CD14-positive monocyte (primary cell): ENCODE measurements at regions not wholly inside any gene's neighbourhood (a gene's known extent, or its start where the extent isn't known, plus 50 kb on each side); places are given as distances from the start of the nearest gene placed in this dataset.

Experiments used
- DNase-seq, 3 donors: peaks; one replicate each; pipeline ENCODE4 v3.0.0-alpha.2; 2011 to 2022
- H2AFZ ChIP-seq: 2 replicates; pipeline ENCODE4 v1.6.0; 2012; ENCODE audit warnings: mild to moderate bottlenecking, low read depth, low read length, inconsistent platforms; ENCODE audit not compliant: insufficient read depth, poor library complexity, severe bottlenecking
- H3K27ac ChIP-seq, 2 donors: 1 replicate in 1 of 2; 2 replicates in 1 of 2; pipeline ENCODE4 v1.5.1; 2012 to 2013; ENCODE audit warnings: low read length in 2 of 2, control low read depth in 1 of 2, inconsistent platforms in 1 of 2, low read depth in 1 of 2, mild to moderate bottlenecking in 1 of 2
- H3K27me3 ChIP-seq, 2 donors: one replicate each; pipeline versions ENCODE4 v1.6.0 to v1.6.1; 2011 to 2013; ENCODE audit warnings: low read length in 2 of 2; ENCODE audit not compliant: control insufficient read depth in 2 of 2, insufficient read depth in 2 of 2
- H3K36me3 ChIP-seq, 2 donors: replicated peaks in 1 of 2; 1 replicate in 1 of 2; 2 replicates in 1 of 2; pipeline versions ENCODE4 v1.5.1 to v1.6.1; 2012 to 2013; ENCODE audit warnings: low read length in 2 of 2, control low read depth in 1 of 2, inconsistent platforms in 1 of 2, mild to moderate bottlenecking in 1 of 2; ENCODE audit not compliant: insufficient read depth in 2 of 2, control insufficient read depth in 1 of 2
- H3K4me1 ChIP-seq, 2 donors: 1 replicate in 1 of 2; 2 replicates in 1 of 2; pipeline versions ENCODE4 v1.5.1 to v1.6.1; 2012 to 2013; ENCODE audit warnings: low read length in 2 of 2, control low read depth in 1 of 2, inconsistent platforms in 1 of 2, mild to moderate bottlenecking in 1 of 2, moderate library complexity in 1 of 2; ENCODE audit not compliant: insufficient read depth in 2 of 2, control insufficient read depth in 1 of 2
- H3K4me2 ChIP-seq: replicated peaks from 2 replicates; pipeline ENCODE3; 2012; ENCODE audit warnings: low read length, moderate library complexity, mild to moderate bottlenecking; ENCODE audit not compliant: poor library complexity, severe bottlenecking; ENCODE audit errors: extremely low read depth
- H3K4me3 ChIP-seq, 3 experiments: fragments of 200-600 bp in 1 of 3; sonication (generic) in 1 of 3; replicated peaks in 1 of 3; 1 replicate in 2 of 3; 2 replicates in 1 of 3; pipeline ENCODE4 v1.5.1; 2011 to 2013; ENCODE audit warnings: low read length in 3 of 3, mild to moderate bottlenecking in 3 of 3, control low read depth in 2 of 3, low read depth in 2 of 3, inconsistent platforms in 1 of 3, moderate library complexity in 1 of 3
- H3K79me2 ChIP-seq: 2 replicates; pipeline ENCODE4 v1.6.0; 2012; ENCODE audit warnings: mild to moderate bottlenecking, control low read depth, inconsistent platforms, low read length, moderate library complexity; ENCODE audit not compliant: insufficient read depth
- H3K9ac ChIP-seq: 2 replicates; pipeline ENCODE4 v1.6.0; 2017; ENCODE audit warnings: low read length, mild to moderate bottlenecking; ENCODE audit not compliant: insufficient read depth, poor library complexity, severe bottlenecking
- H3K9me3 ChIP-seq, 2 donors: replicated peaks in 1 of 2; 1 replicate in 1 of 2; 2 replicates in 1 of 2; pipeline versions ENCODE4 v1.5.1 to v1.6.1; 2012 to 2013; ENCODE audit warnings: low read length in 2 of 2, control low read depth in 1 of 2; ENCODE audit not compliant: control insufficient read depth in 1 of 2, insufficient read depth in 1 of 2
- H4K20me1 ChIP-seq: 2 replicates; pipeline ENCODE4 v1.6.0; 2012; ENCODE audit warnings: mild to moderate bottlenecking, low read length, control low read depth, moderate library complexity; ENCODE audit not compliant: insufficient read depth
- H3K27ac Mint-ChIP-seq, 7 donors: one replicate each; pipeline ENCODE4 v1.8.0; 2020; ENCODE audit warnings: mild to moderate bottlenecking in 7 of 7, mixed read lengths in 7 of 7, moderate library complexity in 6 of 7, inconsistent platforms in 2 of 7
- H3K27me3 Mint-ChIP-seq, 3 donors: one replicate each; pipeline ENCODE4 v1.8.0; 2021 to 2022; ENCODE audit warnings: low read depth in 3 of 3, mild to moderate bottlenecking in 3 of 3, mixed read lengths in 3 of 3, moderate library complexity in 3 of 3, inconsistent platforms in 1 of 3
- H3K36me3 Mint-ChIP-seq, 2 donors: one replicate each; pipeline ENCODE4 v1.8.0; 2020; ENCODE audit warnings: mixed read lengths in 2 of 2, inconsistent platforms in 1 of 2, mild to moderate bottlenecking in 1 of 2
- H3K4me1 Mint-ChIP-seq: one replicate; pipeline ENCODE4 v1.8.0; 2020; ENCODE audit warnings: mild to moderate bottlenecking, mixed read lengths
- H3K4me3 Mint-ChIP-seq, 2 donors: one replicate each; pipeline ENCODE4 v1.8.0; 2020; ENCODE audit warnings: mild to moderate bottlenecking in 2 of 2, mixed read lengths in 2 of 2, moderate library complexity in 1 of 2
- H3K9me3 Mint-ChIP-seq, 7 donors: one replicate each; pipeline ENCODE4 v1.8.0; 2020 to 2022; ENCODE audit warnings: mixed read lengths in 7 of 7, mild to moderate bottlenecking in 6 of 7, moderate library complexity in 6 of 7, inconsistent platforms in 2 of 7
- CTCF ChIP-seq: fragments of 200-600 bp; IDR thresholded peaks from one replicate; pipeline ENCODE4 v1.8.0; 2022; ENCODE audit warnings: antibody characterized with exemption, mild to moderate bottlenecking
- WGBS: methylation state at CpG from one replicate; pipeline ENCODE4 v1.1.5; 2013; ENCODE audit warnings: missing lambda C conversion rate; ENCODE audit not compliant: insufficient coverage; 5-methylcytosine and 5-hydroxymethylcytosine counted together
- intact Hi-C, 2 donors: fragments of 100-400 bp; cut with micrococcal nuclease; formaldehyde crosslinking; loops; one replicate each; pipeline versions ENCODE4 v1.15.0 to v1.15.1; 2023

GRCh38 chr7:68509603-68510002 is 1088.7 kb upstream of the AUTS2 start:
- Mint-ChIP-seq H3K27ac (no peak overlapping the region), H3K27me3 (no peaks in the 10 kb centered on the region), H3K9me3 (peaks cover 20 to 65% (median 30%) of the 10 kb centered on the region in 7 donors), H3K4me1 (no peaks in the 10 kb centered on the region), H3K36me3 (no peaks in the 10 kb centered on the region), H3K4me3 (no peak overlapping the region)
- H3K4me1 ChIP-seq: no peaks in the 10 kb centered on the region
- no peaks in the 10 kb centered on the region for H3K36me3 ChIP-seq
- H3K4me2 ChIP-seq: no peak overlapping the region
- 36% methylated on average over 2 of the region's 5 CpGs for WGBS
- no peaks in the 10 kb centered on the region for H3K79me2 ChIP-seq
- H3K9ac ChIP-seq: no peak overlapping the region
- no peak for TF ChIP-seq CTCF
- intact Hi-C loops: no loop called here
- no peak overlapping the region for H2AFZ ChIP-seq
- no peak overlapping the region for H3K27ac ChIP-seq
- H3K4me3 ChIP-seq: no peak overlapping the region
- no peaks in the 10 kb centered on the region for H3K27me3 ChIP-seq
- H4K20me1 ChIP-seq: no peaks in the 10 kb centered on the region
- no peak for DNase-seq
- peaks cover 53 to 72% of the 10 kb centered on the region in 2 donors for H3K9me3 ChIP-seq

- H3K9me3 Mint-ChIP-seq: peaks cover 12 to 50% (median 25%) of the 10 kb centered on the region in 7 donors
- Histone ChIP-seq H3K9me3 (peaks cover 41 to 56% of the 10 kb centered on the region in 2 donors), H3K27me3 (no peaks in the 10 kb centered on the region), H3K4me3 (no peak overlapping the region), H3K9ac (no peak overlapping the region), H3K27ac (no peak overlapping the region), H3K4me1 (no peaks in the 10 kb centered on the region), H3K36me3 (no peaks in the 10 kb centered on the region), H4K20me1 (no peaks in the 10 kb centered on the region), H3K4me2 (no peak overlapping the region), H2AFZ (no peak overlapping the region), H3K79me2 (no peaks in the 10 kb centered on the region)
- H3K27me3 Mint-ChIP-seq: no peaks in the 10 kb centered on the region
- no peak for DNase-seq
- intact Hi-C loops: no loop called here
- H3K4me3 Mint-ChIP-seq: no peak overlapping the region
- no peak overlapping the region for H3K27ac Mint-ChIP-seq
- 64% methylated on average over 6 of the region's 10 CpGs for WGBS
- H3K36me3 Mint-ChIP-seq: no peaks in the 10 kb centered on the region
- H3K4me1 Mint-ChIP-seq: no peaks in the 10 kb centered on the region
- no peak for TF ChIP-seq CTCF
These were observed 1087.0 kb upstream of the AUTS2 start for GRCh38 chr7:68511281-68511680.
